ENCODE measurements at regions not wholly inside any gene's neighbourhood (a gene's known extent, or its start where the extent isn't known, plus 50 kb on each side); places are given as distances from the start of the nearest gene placed in this dataset.

GRCh38 chr15:38134252-38134651 is 118.4 kb upstream of the SPRED1 start:
- TF ChIP-seq POLR2A (IDR thresholded peaks at IDR 0.05; ENCODE audit: borderline replicate concordance, extremely low read depth, insufficient read depth, insufficient read length) (no peak), EZH2phosphoT487 (IDR thresholded peaks at IDR 0.05; ENCODE audit: borderline replicate concordance) (no peak), CTCF (IDR thresholded peaks at IDR 0.05 in 2 of 3, conservative IDR thresholded peaks at IDR 0.05 in 1 of 3; ENCODE audit: borderline replicate concordance in 1 of 3, insufficient read depth in 1 of 3, low read depth in 2 of 3, low read length in 2 of 3) (no peak), TCF7L2 (IDR thresholded peaks at IDR 0.05; ENCODE audit: borderline replicate concordance, extremely low read depth, insufficient read depth, insufficient read length) (no peak), POLR2AphosphoS5 (IDR thresholded peaks at IDR 0.05; ENCODE audit: low read depth, low read length) (no peak), EZH2 (IDR thresholded peaks at IDR 0.05) (no peak), CEBPB (IDR thresholded peaks at IDR 0.05; ENCODE audit: low read depth) (no peak), YY1 (IDR thresholded peaks at IDR 0.05; ENCODE audit: extremely low read depth, insufficient replicate concordance, low read depth, low read length) (no peak), ATF3 (IDR thresholded peaks at IDR 0.05) (no peak), ZBTB33 (IDR thresholded peaks at IDR 0.05; ENCODE audit: extremely low read depth, insufficient replicate concordance, low read length) (no peak), CBX3 (IDR thresholded peaks at IDR 0.05; ENCODE audit: low read depth) (no peak)
- TF ChIP-seq, protein P1, sequence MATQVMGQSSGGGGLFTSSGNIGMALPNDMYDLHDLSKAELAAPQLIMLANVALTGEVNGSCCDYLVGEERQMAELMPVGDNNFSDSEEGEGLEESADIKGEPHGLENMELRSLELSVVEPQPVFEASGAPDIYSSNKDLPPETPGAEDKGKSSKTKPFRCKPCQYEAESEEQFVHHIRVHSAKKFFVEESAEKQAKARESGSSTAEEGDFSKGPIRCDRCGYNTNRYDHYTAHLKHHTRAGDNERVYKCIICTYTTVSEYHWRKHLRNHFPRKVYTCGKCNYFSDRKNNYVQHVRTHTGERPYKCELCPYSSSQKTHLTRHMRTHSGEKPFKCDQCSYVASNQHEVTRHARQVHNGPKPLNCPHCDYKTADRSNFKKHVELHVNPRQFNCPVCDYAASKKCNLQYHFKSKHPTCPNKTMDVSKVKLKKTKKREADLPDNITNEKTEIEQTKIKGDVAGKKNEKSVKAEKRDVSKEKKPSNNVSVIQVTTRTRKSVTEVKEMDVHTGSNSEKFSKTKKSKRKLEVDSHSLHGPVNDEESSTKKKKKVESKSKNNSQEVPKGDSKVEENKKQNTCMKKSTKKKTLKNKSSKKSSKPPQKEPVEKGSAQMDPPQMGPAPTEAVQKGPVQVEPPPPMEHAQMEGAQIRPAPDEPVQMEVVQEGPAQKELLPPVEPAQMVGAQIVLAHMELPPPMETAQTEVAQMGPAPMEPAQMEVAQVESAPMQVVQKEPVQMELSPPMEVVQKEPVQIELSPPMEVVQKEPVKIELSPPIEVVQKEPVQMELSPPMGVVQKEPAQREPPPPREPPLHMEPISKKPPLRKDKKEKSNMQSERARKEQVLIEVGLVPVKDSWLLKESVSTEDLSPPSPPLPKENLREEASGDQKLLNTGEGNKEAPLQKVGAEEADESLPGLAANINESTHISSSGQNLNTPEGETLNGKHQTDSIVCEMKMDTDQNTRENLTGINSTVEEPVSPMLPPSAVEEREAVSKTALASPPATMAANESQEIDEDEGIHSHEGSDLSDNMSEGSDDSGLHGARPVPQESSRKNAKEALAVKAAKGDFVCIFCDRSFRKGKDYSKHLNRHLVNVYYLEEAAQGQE (IDR thresholded peaks at IDR 0.05; ENCODE audit: low read depth) = no peak

Measured in HCT116 (cell line).